AG04450 (cell line): ENCODE measurements at regions not wholly inside any gene's neighbourhood (a gene's known extent, or its start where the extent isn't known, plus 50 kb on each side); places are given as distances from the start of the nearest gene placed in this dataset.
A peak's percentile ranks its signal among the peaks of the same experiment; 100 is the strongest.
"Not testable (repeated sequence)": the region's sequence is repeated elsewhere in the genome, so short reads cannot be mapped to it uniquely, and the experiment has no call there.

ENCODE experiments used
- CTCF ChIA-PET: fragments of 300-600, 350-600 bp; formaldehyde crosslinking; extraction: SDS; loops from one replicate; lab custom pipeline; 2022; ENCODE audit warnings: antibody characterized with exemption, inconsistent platforms; lab: Charles Lee
- POLR2A ChIA-PET: fragments of 350-600 bp; formaldehyde crosslinking; extraction: SDS; loops from one replicate; lab custom pipeline; 2021; ENCODE audit warnings: antibody characterized with exemption, inconsistent platforms; lab: Yijun Ruan, JAX
- DNase-seq: peaks from one replicate; pipeline ENCODE4 v3.0.0-alpha.2; 2011; ENCODE audit warnings: low read depth, low spot score
- H3K27ac ChIP-seq: one replicate; pipeline ENCODE4 v1.5.1; 2012; ENCODE audit warnings: low read depth, low read length, control low read depth
- H3K27me3 ChIP-seq: one replicate; pipeline ENCODE4 v1.6.0; 2012; ENCODE audit warnings: low read length; ENCODE audit not compliant: control insufficient read depth, insufficient read depth
- H3K4me3 ChIP-seq: 2 replicates; pipeline ENCODE4 v1.5.1; 2011; ENCODE audit warnings: mild to moderate bottlenecking, low read depth, low read length, control low read depth
- H3K9me3 ChIP-seq: 2 replicates; pipeline ENCODE4 v1.5.1; 2012; ENCODE audit warnings: low read length; ENCODE audit not compliant: control insufficient read depth, insufficient read depth
- TF ChIP-seq, protein P1 (sequence below): IDR thresholded peaks from 2 replicates; pipeline ENCODE4 v1.5.1; 2011; ENCODE audit warnings: low read depth, low read length, control low read depth, inconsistent platforms

DNA sequence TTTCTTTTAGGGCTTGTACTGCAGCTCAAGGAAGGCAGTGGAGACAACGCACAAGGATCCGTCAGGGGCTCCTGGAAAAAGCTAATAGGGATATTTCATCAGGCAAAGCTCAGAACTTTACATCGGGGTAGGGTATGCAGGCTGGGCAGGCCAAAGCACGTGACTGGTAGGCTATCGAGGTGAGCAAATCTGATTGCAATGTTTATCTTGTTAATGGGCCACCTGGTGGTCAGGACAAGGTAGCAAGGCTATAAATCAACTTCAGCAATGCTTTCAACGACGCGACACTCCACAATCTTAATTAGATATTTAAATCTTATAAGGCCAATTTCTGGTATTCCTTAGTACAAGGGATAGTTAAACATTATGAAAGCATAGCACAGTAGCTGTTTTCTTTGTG lies 1302.8 kb upstream of the EYS start:
- CTCF ChIA-PET: no interaction called here
- POLR2A ChIA-PET: no interaction called here
- Histone ChIP-seq H3K9me3 (no peaks in the 10 kb centered on the region), H3K27ac (no peak overlapping the region), H3K4me3 (no peak overlapping the region), H3K27me3 (no peaks in the 10 kb centered on the region)
- TF ChIP-seq, protein P1, sequence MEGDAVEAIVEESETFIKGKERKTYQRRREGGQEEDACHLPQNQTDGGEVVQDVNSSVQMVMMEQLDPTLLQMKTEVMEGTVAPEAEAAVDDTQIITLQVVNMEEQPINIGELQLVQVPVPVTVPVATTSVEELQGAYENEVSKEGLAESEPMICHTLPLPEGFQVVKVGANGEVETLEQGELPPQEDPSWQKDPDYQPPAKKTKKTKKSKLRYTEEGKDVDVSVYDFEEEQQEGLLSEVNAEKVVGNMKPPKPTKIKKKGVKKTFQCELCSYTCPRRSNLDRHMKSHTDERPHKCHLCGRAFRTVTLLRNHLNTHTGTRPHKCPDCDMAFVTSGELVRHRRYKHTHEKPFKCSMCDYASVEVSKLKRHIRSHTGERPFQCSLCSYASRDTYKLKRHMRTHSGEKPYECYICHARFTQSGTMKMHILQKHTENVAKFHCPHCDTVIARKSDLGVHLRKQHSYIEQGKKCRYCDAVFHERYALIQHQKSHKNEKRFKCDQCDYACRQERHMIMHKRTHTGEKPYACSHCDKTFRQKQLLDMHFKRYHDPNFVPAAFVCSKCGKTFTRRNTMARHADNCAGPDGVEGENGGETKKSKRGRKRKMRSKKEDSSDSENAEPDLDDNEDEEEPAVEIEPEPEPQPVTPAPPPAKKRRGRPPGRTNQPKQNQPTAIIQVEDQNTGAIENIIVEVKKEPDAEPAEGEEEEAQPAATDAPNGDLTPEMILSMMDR: peak; percentile 19
- no peak for DNase-seq

DNA sequence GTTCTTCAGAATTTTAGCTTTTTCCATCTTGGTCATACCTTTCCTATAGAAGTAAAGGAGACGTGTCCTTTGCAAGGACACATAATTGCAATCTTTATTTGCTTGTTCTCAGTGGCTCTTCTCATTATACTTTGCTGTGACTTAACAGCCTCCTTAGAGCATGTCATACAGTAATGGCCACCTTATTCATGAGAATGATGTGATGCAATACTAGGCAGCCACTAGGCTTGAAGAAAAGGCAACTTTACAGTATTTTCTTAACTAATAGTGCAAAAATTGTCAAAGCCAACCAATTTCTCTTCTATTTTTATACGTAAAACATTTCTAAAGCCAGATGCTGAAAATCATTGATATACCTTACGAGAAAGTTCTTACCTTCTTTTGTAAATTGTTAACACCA lies 1296.8 kb upstream of the EYS start:
- Histone ChIP-seq H3K4me3 (no peak overlapping the region), H3K9me3 (no peaks in the 10 kb centered on the region), H3K27ac (no peak overlapping the region), H3K27me3 (no peaks in the 10 kb centered on the region)
- DNase-seq: no peak
- TF ChIP-seq, protein P1: no peak
- CTCF ChIA-PET: no interaction called here
- POLR2A ChIA-PET: no interaction called here

DNA sequence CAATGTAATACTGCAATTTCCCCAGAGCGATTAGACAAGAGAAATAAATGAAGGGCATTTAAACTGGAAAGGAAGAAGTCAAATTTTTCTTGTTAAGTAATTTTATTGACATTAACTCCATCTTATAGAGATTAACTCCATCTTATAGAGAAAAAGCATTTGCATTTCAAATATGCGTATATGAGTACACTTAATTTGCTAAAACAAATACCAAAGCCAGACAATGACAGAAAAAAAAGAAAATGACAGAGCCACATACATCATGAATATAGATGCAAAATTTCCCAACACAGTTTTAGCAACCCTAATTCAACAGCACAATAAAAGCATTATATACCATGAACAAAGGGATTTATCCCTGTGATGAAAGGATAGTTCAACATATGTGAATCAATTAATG lies 1293.1 kb upstream of the EYS start:
- POLR2A ChIA-PET: no interaction called here
- CTCF ChIA-PET: no interaction called here
- H3K9me3 ChIP-seq: no peaks in the 10 kb centered on the region

DNA sequence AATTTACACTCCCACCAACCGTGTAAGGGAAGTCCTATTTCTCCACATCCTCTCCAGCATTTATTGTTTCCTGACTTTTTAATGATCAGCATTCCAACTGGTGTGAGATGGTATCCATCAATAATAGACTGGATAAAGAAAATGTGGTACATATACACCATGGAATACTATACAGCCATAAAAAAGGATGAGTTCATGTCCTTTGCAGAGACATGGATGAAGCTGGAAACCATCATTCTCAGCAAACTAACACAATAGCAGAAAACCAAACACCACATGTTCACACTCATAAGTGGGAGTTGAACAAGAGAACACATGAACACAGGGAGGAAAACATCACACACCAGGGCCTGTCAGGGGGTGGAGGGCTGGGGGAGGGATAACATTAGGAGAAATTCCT lies 1290.6 kb upstream of the EYS start:
- POLR2A ChIA-PET: not testable (repeated sequence)

More for the DNA sequence above, 1293.1 kb upstream of the EYS start:
- Histone ChIP-seq H3K4me3 (no peak overlapping the region), H3K27me3 (no peaks in the 10 kb centered on the region), H3K27ac (no peak overlapping the region)
- TF ChIP-seq, protein P1: no peak
- no peak for DNase-seq

DNA sequence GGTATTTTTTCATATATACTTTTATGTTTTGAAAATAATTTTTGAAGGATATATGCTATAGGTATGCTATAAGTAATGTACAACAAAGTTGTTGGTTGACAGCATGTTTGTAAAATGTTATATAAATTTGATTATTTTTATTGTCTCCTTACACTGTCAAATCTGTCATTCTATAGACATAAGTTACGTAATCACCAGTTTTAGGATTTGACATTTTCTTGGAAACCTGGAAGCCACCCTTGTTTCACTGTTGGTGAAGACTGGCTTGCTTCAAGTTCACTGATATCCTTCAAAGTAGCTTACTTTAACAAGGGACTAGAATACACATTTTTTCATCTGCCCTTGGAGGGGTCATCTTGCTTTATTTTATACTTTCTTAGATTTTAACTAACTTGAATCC lies 1288.6 kb upstream of the EYS start:
- Histone ChIP-seq H3K27me3 (no peaks in the 10 kb centered on the region), H3K4me3 (no peak overlapping the region), H3K9me3 (no peaks in the 10 kb centered on the region), H3K27ac (no peak overlapping the region)
- DNase-seq: no peak
- CTCF ChIA-PET: no interaction called here
- TF ChIP-seq, protein P1: no peak
- POLR2A ChIA-PET: no interaction called here

More for the DNA sequence above, 1290.6 kb upstream of the EYS start:
- H3K27me3 ChIP-seq, H3K27ac ChIP-seq, CTCF ChIA-PET, H3K9me3 ChIP-seq, DNase-seq, H3K4me3 ChIP-seq: not testable (repeated sequence)

DNA sequence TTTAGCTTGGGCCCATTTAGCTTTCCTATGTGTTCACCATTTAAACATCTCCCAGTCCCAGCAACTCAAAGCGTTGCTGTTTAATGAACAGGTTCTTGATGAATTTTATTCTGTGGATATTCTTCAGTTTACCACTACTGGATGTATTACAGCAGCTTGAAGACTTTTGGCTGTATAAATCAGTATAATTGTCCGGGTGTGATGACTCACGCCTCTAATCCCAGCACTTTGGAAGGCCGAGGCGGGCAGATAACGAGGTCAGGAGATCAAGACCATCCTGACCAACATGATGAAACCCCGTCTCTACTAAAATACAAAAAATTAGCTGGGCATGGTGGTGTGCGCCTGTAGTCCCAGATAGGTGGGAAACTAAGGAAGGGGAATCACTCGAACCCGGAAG lies 1286.7 kb upstream of the EYS start:
- H3K27me3 ChIP-seq, POLR2A ChIA-PET, H3K4me3 ChIP-seq, H3K9me3 ChIP-seq, H3K27ac ChIP-seq, DNase-seq, CTCF ChIA-PET: not testable (repeated sequence)
